Vagina (tissue), 2 donors: ENCODE measurements at regions not wholly inside any gene's neighbourhood (a gene's known extent, or its start where the extent isn't known, plus 50 kb on each side); places are given as distances from the start of the nearest gene placed in this dataset.

Source experiments
- DNase-seq, 2 donors: peaks; one replicate each; pipeline ENCODE4 v3.0.0-alpha.2; 2017; ENCODE audit errors: extremely low spot score in 2 of 2
- H3K27ac ChIP-seq: fragments of 200-600 bp; sonication (generic); one replicate; pipeline ENCODE4 v1.5.1; 2019
- H3K27me3 ChIP-seq: fragments of 200-600 bp; sonication (generic); one replicate; pipeline ENCODE4 v1.5.1; 2019
- H3K36me3 ChIP-seq, 2 donors: fragments of 200-600 bp; sonication (generic); one replicate each; pipeline ENCODE4 v1.5.1; 2017 to 2019
- H3K4me1 ChIP-seq: fragments of 200-600 bp; sonication (generic); one replicate; pipeline ENCODE4 v1.5.1; 2019
- H3K4me3 ChIP-seq, 2 donors: fragments of 200-600 bp; sonication (generic); 1 replicate in 1 of 2; 2 replicates in 1 of 2; pipeline ENCODE4 v1.5.1; 2016 to 2019
- H3K9me3 ChIP-seq: fragments of 200-600 bp; sonication (generic); one replicate; pipeline ENCODE4 v1.5.1; 2019
- CTCF ChIP-seq, 3 experiments: fragments of 450-650 bp in 2 of 3; fragments of 200-600 bp in 1 of 3; sonication (generic) in 1 of 3; IDR thresholded peaks; one replicate each; pipeline ENCODE4 v1.5.1; 2017 to 2019; ENCODE audit warnings: antibody characterized with exemption in 3 of 3, mild to moderate bottlenecking in 2 of 3, moderate library complexity in 2 of 3
- POLR2A ChIP-seq, 2 donors: fragments of 450-650 bp; IDR thresholded peaks; one replicate each; pipeline ENCODE4 v1.6.1; 2017; ENCODE audit warnings: antibody characterized with exemption in 2 of 2, mild to moderate bottlenecking in 2 of 2, moderate library complexity in 2 of 2
- POLR2AphosphoS5 ChIP-seq, 2 donors: sonication (generic); formaldehyde crosslinking; IDR thresholded peaks; one replicate each; pipeline ENCODE4 v1.9.0; 2017; ENCODE audit warnings: antibody characterized with exemption in 2 of 2, mild to moderate bottlenecking in 2 of 2, low read depth in 1 of 2; ENCODE audit not compliant: insufficient read depth in 1 of 2
- intact Hi-C: fragments of 100-400 bp; cut with DNase I; formaldehyde crosslinking; loops from one replicate; pipeline ENCODE4 v1.15.1; 2023

GRCh38 chr7:85716353-85716752 is 529.5 kb upstream of the SEMA3D start:
- Histone ChIP-seq H3K27ac (no peak overlapping the region), H3K36me3 (no peaks in the 10 kb centered on the region), H3K4me3 (no peak overlapping the region), H3K9me3 (no peaks in the 10 kb centered on the region), H3K4me1 (peaks cover 8% of the 10 kb centered on the region), H3K27me3 (no peaks in the 10 kb centered on the region)
- TF ChIP-seq POLR2A (IDR thresholded peaks at IDR 0.05), result no peak
- TF ChIP-seq CTCF (IDR thresholded peaks at IDR 0.05), result no peak
- no peak for TF ChIP-seq POLR2AphosphoS5 (IDR thresholded peaks at IDR 0.05; ENCODE audit: insufficient read depth in 1 of 2, low read depth in 1 of 2)
- intact Hi-C loops, result no loop called here
- DNase-seq, result no peak

GRCh38 chr7:85714951-85715350 is 528.1 kb upstream of the SEMA3D start:
- DNase-seq, result no peak
- TF ChIP-seq CTCF (IDR thresholded peaks at IDR 0.05), result no peak
- no peak for TF ChIP-seq POLR2A (IDR thresholded peaks at IDR 0.05)
- TF ChIP-seq POLR2AphosphoS5 (IDR thresholded peaks at IDR 0.05; ENCODE audit: insufficient read depth in 1 of 2, low read depth in 1 of 2), result no peak
- H3K4me1 ChIP-seq, result peaks cover 3% of the 10 kb centered on the region
- intact Hi-C loops, result no loop called here
- H3K27ac ChIP-seq, result no peak overlapping the region
- no peaks in the 10 kb centered on the region for H3K27me3 ChIP-seq
- no peak overlapping the region for H3K4me3 ChIP-seq
- H3K36me3 ChIP-seq, result no peaks in the 10 kb centered on the region
- H3K9me3 ChIP-seq, result no peaks in the 10 kb centered on the region

GRCh38 chr7:85714043-85714578 is 527.3 kb upstream of the SEMA3D start:
- no peak for TF ChIP-seq POLR2A (IDR thresholded peaks at IDR 0.05)
- no peak for TF ChIP-seq POLR2AphosphoS5 (IDR thresholded peaks at IDR 0.05; ENCODE audit: insufficient read depth in 1 of 2, low read depth in 1 of 2)
- TF ChIP-seq CTCF (IDR thresholded peaks at IDR 0.05), result no peak
- Histone ChIP-seq H3K27me3 (no peaks in the 10 kb centered on the region), H3K4me1 (no peaks in the 10 kb centered on the region), H3K4me3 (no peak overlapping the region), H3K9me3 (no peaks in the 10 kb centered on the region), H3K27ac (no peak overlapping the region), H3K36me3 (no peaks in the 10 kb centered on the region)
- DNase-seq, result no peak
- intact Hi-C loops, result no loop called here

- DNase-seq, result no peak
- Histone ChIP-seq H3K27me3 (no peaks in the 10 kb centered on the region), H3K9me3 (no peaks in the 10 kb centered on the region), H3K4me1 (no peaks in the 10 kb centered on the region), H3K4me3 (no peak overlapping the region), H3K27ac (no peak overlapping the region), H3K36me3 (no peaks in the 10 kb centered on the region)
- no peak for TF ChIP-seq POLR2A (IDR thresholded peaks at IDR 0.05)
- no peak for TF ChIP-seq POLR2AphosphoS5 (IDR thresholded peaks at IDR 0.05; ENCODE audit: insufficient read depth in 1 of 2, low read depth in 1 of 2)
- no peak for TF ChIP-seq CTCF (IDR thresholded peaks at IDR 0.05)
- intact Hi-C loops, result no loop called here
These were observed 526.3 kb upstream of the SEMA3D start for GRCh38 chr7:85713171-85713570.

- H3K27ac ChIP-seq, result no peak overlapping the region
- intact Hi-C loops, result no loop called here
These were observed 525.0 kb upstream of the SEMA3D start for GRCh38 chr7:85711894-85712293.

More at GRCh38 chr7:85711894-85712293, 525.0 kb upstream of the SEMA3D start:
- no peak for DNase-seq
- Histone ChIP-seq H3K4me3 (no peak overlapping the region), H3K4me1 (no peaks in the 10 kb centered on the region), H3K36me3 (no peaks in the 10 kb centered on the region), H3K9me3 (no peaks in the 10 kb centered on the region), H3K27me3 (no peaks in the 10 kb centered on the region)
- TF ChIP-seq POLR2A (IDR thresholded peaks at IDR 0.05), result no peak
- TF ChIP-seq POLR2AphosphoS5 (IDR thresholded peaks at IDR 0.05; ENCODE audit: insufficient read depth in 1 of 2, low read depth in 1 of 2), result no peak
- no peak for TF ChIP-seq CTCF (IDR thresholded peaks at IDR 0.05)
